ENCODE measurements at regions not wholly inside any gene's neighbourhood (a gene's known extent, or its start where the extent isn't known, plus 50 kb on each side); places are given as distances from the start of the nearest gene placed in this dataset.

DNA sequence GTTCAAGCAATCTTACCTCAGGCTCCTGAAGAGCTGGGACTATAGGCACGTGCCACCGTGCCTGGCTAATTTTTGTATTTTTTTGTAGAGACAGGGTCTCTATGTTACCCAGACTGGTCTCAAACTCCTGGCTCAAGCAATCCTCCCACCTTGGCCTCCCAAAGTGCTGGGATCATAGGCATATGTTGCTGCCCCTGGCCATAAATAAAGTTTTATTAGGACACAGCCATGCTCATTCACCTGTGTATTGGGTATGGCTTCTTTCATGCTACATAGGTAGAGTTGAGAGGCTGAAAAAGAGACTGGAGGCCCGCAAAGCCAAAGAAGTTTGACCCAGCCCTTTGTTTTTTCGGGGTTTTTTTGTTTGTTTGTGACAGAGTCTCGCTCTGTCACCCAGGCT is 61.7 kb upstream of the NCOR2 start:
- TF ChIP-seq POLR2AphosphoS5 (IDR thresholded peaks at IDR 0.05; ENCODE audit: borderline replicate concordance, low read depth, low read length): no peak
- no peak for TF ChIP-seq EZH2 (IDR thresholded peaks at IDR 0.05)
- no peak for TF ChIP-seq FOXP2 (optimal IDR thresholded peaks at IDR 0.05; ENCODE audit: control extremely low read depth, extremely low read length, insufficient read depth)

Data from SK-N-MC (cell line).